HL-60 (cell line): ENCODE measurements at regions not wholly inside any gene's neighbourhood (a gene's known extent, or its start where the extent isn't known, plus 50 kb on each side); places are given as distances from the start of the nearest gene placed in this dataset.

Experiments used
- GABPA ChIP-seq: IDR thresholded peaks from 2 replicates; pipeline ENCODE4 v1.6.1; 2012; ENCODE audit warnings: low read depth
- POLR2AphosphoS5 ChIP-seq: IDR thresholded peaks from 2 replicates; pipeline ENCODE4 v1.6.1; 2012; ENCODE audit warnings: low read depth
- REST ChIP-seq: IDR thresholded peaks from 2 replicates; pipeline ENCODE4 v1.6.1; 2012; ENCODE audit warnings: low read depth; ENCODE audit not compliant: insufficient replicate concordance
- TF ChIP-seq, protein P1 (sequence below): IDR thresholded peaks from one replicate; pipeline ENCODE4 v1.5.1; 2011; ENCODE audit warnings: low read length, control low read depth, inconsistent platforms; ENCODE audit not compliant: insufficient read depth

DNA sequence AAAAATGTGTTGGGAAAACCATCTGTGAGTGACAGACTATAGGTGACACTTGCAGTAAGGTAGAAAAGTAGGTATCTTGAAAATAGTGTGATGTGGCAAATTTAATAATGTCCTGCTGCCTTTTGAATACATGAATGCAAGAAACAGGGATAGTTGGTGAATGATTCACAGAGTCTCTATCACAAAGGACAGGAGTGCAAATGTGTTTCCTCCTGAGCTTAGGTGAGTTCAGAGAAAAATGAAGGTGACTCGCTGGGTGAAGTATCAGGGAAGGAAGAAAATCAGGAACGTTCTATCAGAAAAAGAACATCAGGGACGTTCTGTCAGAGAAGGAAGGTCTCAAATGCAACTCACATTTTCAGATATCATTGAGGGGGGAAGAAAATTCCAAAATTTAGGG is 557.8 kb upstream of the SLC35B3 start:
- TF ChIP-seq, protein P1, sequence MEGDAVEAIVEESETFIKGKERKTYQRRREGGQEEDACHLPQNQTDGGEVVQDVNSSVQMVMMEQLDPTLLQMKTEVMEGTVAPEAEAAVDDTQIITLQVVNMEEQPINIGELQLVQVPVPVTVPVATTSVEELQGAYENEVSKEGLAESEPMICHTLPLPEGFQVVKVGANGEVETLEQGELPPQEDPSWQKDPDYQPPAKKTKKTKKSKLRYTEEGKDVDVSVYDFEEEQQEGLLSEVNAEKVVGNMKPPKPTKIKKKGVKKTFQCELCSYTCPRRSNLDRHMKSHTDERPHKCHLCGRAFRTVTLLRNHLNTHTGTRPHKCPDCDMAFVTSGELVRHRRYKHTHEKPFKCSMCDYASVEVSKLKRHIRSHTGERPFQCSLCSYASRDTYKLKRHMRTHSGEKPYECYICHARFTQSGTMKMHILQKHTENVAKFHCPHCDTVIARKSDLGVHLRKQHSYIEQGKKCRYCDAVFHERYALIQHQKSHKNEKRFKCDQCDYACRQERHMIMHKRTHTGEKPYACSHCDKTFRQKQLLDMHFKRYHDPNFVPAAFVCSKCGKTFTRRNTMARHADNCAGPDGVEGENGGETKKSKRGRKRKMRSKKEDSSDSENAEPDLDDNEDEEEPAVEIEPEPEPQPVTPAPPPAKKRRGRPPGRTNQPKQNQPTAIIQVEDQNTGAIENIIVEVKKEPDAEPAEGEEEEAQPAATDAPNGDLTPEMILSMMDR, result no peak
- TF ChIP-seq REST (no peak), POLR2AphosphoS5 (no peak), GABPA (no peak)
